ENCODE measurements at regions not wholly inside any gene's neighbourhood (a gene's known extent, or its start where the extent isn't known, plus 50 kb on each side); places are given as distances from the start of the nearest gene placed in this dataset.

DNA sequence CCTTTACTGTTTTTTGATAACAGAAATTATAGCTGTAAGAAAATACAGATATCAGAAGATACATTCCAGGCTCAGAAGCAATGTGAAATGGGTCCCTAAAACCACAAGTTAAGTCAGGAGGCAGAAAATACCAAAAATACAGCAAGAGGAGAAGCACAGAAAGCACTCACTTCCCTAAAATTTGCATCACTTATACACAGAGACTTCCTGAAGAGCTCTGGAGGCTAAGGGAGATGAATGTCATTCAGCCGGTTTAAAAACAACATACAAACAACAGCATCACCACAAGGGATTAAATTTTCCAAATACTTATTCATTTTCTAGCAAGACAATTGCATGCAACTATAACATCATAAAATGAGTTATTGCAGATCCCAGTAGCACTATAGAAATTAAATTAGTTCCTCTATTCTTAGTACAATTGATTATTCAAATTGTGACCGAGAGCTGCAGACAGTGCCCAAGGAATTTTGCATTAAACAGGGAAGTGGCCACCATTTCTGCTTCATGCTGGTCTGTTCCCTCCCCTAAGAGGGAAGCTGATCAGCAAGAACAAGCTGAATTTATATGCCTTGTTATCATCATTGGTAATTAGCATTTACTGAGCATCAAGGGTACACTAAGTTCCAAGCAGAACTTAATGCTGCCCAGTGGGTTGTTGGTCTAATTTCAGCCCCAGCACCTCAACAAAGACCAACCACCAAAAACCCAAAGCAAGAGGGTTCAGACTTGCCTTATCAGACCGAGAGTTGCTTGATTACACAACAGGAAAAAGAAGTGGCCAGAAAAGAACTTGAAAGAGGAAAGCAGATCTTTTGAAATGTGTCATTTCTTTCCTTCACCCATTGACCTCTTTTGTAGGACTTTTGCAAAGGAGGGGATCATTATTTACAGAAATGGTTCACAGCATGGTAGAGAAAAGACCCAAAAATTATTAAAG is 140.7 kb downstream of the KCTD12 start:
- TF ChIP-seq, protein P1, sequence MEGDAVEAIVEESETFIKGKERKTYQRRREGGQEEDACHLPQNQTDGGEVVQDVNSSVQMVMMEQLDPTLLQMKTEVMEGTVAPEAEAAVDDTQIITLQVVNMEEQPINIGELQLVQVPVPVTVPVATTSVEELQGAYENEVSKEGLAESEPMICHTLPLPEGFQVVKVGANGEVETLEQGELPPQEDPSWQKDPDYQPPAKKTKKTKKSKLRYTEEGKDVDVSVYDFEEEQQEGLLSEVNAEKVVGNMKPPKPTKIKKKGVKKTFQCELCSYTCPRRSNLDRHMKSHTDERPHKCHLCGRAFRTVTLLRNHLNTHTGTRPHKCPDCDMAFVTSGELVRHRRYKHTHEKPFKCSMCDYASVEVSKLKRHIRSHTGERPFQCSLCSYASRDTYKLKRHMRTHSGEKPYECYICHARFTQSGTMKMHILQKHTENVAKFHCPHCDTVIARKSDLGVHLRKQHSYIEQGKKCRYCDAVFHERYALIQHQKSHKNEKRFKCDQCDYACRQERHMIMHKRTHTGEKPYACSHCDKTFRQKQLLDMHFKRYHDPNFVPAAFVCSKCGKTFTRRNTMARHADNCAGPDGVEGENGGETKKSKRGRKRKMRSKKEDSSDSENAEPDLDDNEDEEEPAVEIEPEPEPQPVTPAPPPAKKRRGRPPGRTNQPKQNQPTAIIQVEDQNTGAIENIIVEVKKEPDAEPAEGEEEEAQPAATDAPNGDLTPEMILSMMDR (IDR thresholded peaks at IDR 0.05; ENCODE audit: insufficient read depth, low read length, severe bottlenecking) = no peak
- no peak overlapping the region for H3K4me3 ChIP-seq (ENCODE audit: low read depth, low read length)
- FAIRE-seq = no peak
- H3K27me3 ChIP-seq (ENCODE audit: control insufficient read depth, insufficient read depth, low read length) = no peaks in the 10 kb centered on the region
- no peak for DNase-seq (ENCODE audit: low read depth)
- H3K36me3 ChIP-seq (ENCODE audit: control insufficient read depth, insufficient read depth, low read length) = no peaks in the 10 kb centered on the region

DNA sequence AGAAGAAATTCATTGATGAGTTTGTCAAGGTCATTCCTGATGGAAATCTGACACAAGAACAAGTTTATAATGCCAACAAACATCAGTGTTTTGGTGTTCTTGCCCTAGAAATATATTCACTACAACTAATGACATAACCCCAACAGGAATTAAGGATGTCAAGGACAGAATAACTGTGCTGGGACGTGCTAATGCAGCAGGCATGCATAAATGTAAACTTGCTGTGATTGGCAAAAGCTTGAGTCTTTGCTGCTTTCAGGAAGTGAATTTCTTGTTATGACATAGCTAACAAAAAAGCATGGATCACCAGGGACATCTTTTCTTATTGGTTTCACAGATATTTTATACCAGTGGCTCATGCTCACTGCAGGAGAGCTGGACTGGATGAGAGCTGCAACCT is 144.6 kb downstream of the KCTD12 start:
- FAIRE-seq (no peak), DNase-seq (ENCODE audit: low read depth) (peak; percentile 29)
- Histone ChIP-seq H3K27me3 (ENCODE audit: control insufficient read depth, insufficient read depth, low read length) (no peaks in the 10 kb centered on the region), H3K36me3 (ENCODE audit: control insufficient read depth, insufficient read depth, low read length) (no peaks in the 10 kb centered on the region), H3K4me3 (ENCODE audit: low read depth, low read length) (no peak overlapping the region)
- TF ChIP-seq, protein P1 (IDR thresholded peaks at IDR 0.05; ENCODE audit: insufficient read depth, low read length, severe bottlenecking) = no peak

DNA sequence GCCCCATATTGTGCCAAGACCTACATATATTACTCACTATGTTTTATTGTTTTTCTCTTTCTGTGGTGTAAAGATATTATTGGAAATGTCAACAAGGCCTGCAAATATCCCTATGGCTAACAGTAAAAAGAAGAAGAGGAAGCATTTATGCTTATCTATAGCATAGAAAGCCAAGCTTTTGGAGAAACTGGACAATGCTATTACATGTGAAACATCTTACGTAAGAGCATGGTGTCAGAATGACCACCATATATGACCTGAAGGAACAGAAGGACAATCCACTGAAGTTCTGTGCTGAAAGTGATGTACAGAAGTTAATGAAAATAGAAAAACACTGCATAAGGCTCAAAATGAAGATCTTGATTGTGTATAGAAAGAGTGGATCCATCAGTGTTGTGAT is 145.2 kb downstream of the KCTD12 start:
- TF ChIP-seq, protein P1 (IDR thresholded peaks at IDR 0.05; ENCODE audit: insufficient read depth, low read length, severe bottlenecking) = no peak
- no peak for FAIRE-seq
- Histone ChIP-seq H3K27me3 (ENCODE audit: control insufficient read depth, insufficient read depth, low read length) (no peaks in the 10 kb centered on the region), H3K4me3 (ENCODE audit: low read depth, low read length) (no peak overlapping the region), H3K36me3 (ENCODE audit: control insufficient read depth, insufficient read depth, low read length) (no peaks in the 10 kb centered on the region)
- DNase-seq (ENCODE audit: low read depth) = no peak

DNA sequence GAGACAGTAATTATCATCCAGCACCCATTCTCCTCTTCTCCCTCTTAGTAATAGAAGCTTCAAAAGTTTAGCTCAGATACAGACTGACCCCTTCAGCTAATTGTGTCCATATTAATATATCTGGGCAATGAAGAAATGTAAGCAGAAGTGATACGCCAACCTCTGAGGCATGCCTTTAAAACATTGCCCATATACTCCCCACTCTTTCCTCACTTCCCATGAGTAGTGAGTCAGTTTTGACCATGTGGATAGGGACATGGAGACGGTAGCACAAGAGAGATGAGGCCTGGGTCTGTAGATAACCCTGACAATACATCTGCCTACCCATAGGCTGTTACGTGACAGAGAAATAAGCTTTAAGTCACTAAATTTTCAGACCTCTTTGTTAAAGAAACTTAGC is 147.6 kb downstream of the KCTD12 start:
- DNase-seq (ENCODE audit: low read depth) (no peak), FAIRE-seq (no peak)
- Histone ChIP-seq H3K4me3 (ENCODE audit: low read depth, low read length) (no peak overlapping the region), H3K36me3 (ENCODE audit: control insufficient read depth, insufficient read depth, low read length) (no peaks in the 10 kb centered on the region), H3K27me3 (ENCODE audit: control insufficient read depth, insufficient read depth, low read length) (no peaks in the 10 kb centered on the region)
- TF ChIP-seq, protein P1 (IDR thresholded peaks at IDR 0.05; ENCODE audit: insufficient read depth, low read length, severe bottlenecking) = no peak

DNA sequence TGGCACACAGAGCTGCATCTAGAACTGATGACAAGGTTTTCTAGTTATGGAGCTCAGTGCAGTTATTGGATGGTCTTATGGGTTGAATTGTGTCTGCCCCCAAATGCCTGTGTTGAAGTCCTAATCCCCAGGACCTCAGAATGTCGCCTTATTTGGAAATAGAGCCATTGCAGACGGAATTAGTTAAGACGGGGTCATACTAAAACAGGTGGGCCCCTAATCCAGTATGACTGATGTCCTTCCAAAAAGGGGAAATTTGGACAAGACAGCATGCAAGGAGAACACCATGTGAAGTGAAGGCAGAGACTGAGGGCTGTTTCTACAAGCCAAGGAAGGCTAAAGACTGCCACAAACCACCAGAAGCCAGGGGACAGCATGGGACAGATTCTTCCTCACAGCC is 148.7 kb downstream of the KCTD12 start:
- FAIRE-seq (no peak), DNase-seq (ENCODE audit: low read depth) (no peak)
- H3K4me3 ChIP-seq (ENCODE audit: low read depth, low read length) = no peak overlapping the region
- no peaks in the 10 kb centered on the region for H3K36me3 ChIP-seq (ENCODE audit: control insufficient read depth, insufficient read depth, low read length)
- no peaks in the 10 kb centered on the region for H3K27me3 ChIP-seq (ENCODE audit: control insufficient read depth, insufficient read depth, low read length)
- TF ChIP-seq, protein P1 (IDR thresholded peaks at IDR 0.05; ENCODE audit: insufficient read depth, low read length, severe bottlenecking) = no peak

Measured in bronchial epithelial cell (primary cell).